ENCODE measurements at regions not wholly inside any gene's neighbourhood (a gene's known extent, or its start where the extent isn't known, plus 50 kb on each side); places are given as distances from the start of the nearest gene placed in this dataset.
"Not testable (repeated sequence)": the region's sequence is repeated elsewhere in the genome, so short reads cannot be mapped to it uniquely, and the experiment has no call there.

DNA sequence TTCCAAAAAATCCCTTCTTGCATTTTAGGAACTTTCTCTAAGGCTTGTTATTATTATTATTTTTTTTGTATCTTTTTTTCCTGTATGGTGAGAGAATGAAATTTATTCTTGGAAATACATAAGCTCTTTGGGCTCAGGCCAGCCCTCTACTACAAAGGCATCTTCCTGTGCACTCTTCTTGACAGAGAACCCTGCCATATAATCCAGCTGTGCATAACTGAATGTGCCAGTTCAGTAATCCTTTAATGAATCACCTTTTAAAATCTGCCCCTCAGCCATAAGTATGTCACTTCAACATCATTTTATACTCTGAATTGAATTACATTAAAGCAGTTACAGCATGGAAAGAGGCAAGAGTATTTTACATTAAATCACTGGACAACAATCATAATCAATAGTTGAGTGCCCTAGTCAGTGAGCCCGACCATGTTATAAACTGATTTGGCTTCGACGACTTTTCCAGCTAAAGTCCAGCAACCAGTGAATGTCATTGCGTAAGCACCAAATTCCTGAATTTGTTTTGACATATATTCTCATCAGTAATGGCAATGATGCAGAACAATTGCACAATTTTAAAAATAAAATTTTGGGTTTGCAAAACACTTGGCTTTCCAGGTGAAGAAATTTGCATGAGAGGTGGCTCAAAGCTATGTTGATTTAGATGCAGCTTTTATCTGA, 59.2 kb upstream of the KCNK2 start (continued):
- TF ChIP-seq, protein P1, sequence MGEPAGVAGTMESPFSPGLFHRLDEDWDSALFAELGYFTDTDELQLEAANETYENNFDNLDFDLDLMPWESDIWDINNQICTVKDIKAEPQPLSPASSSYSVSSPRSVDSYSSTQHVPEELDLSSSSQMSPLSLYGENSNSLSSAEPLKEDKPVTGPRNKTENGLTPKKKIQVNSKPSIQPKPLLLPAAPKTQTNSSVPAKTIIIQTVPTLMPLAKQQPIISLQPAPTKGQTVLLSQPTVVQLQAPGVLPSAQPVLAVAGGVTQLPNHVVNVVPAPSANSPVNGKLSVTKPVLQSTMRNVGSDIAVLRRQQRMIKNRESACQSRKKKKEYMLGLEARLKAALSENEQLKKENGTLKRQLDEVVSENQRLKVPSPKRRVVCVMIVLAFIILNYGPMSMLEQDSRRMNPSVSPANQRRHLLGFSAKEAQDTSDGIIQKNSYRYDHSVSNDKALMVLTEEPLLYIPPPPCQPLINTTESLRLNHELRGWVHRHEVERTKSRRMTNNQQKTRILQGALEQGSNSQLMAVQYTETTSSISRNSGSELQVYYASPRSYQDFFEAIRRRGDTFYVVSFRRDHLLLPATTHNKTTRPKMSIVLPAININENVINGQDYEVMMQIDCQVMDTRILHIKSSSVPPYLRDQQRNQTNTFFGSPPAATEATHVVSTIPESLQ (CRISPR knock-in tag; IDR thresholded peaks at IDR 0.05): no peak
- TF ChIP-seq SMAD4 (CRISPR knock-in tag; IDR thresholded peaks at IDR 0.05): no peak
- TF ChIP-seq NFATC4 (CRISPR knock-in tag; IDR thresholded peaks at IDR 0.05): no peak

- ATAC-seq: no peak
- Mint-ChIP-seq H3K4me1 (peaks cover 2% of the 10 kb centered on the region), H3K36me3 (no peaks in the 10 kb centered on the region), H3K27ac (no peak overlapping the region), H3K9me3 (no peaks in the 10 kb centered on the region), H3K27me3 (ENCODE audit: low read depth) (no peaks in the 10 kb centered on the region), H3K4me3 (no peak overlapping the region)
- TF ChIP-seq, protein P2, sequence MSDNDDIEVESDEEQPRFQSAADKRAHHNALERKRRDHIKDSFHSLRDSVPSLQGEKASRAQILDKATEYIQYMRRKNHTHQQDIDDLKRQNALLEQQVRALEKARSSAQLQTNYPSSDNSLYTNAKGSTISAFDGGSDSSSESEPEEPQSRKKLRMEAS (CRISPR knock-in tag; IDR thresholded peaks at IDR 0.05): no peak
- TF ChIP-seq, protein P3, sequence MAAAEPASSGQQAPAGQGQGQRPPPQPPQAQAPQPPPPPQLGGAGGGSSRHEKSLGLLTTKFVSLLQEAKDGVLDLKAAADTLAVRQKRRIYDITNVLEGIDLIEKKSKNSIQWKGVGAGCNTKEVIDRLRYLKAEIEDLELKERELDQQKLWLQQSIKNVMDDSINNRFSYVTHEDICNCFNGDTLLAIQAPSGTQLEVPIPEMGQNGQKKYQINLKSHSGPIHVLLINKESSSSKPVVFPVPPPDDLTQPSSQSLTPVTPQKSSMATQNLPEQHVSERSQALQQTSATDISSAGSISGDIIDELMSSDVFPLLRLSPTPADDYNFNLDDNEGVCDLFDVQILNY (CRISPR knock-in tag; IDR thresholded peaks at IDR 0.05): no peak
- TF ChIP-seq, protein P4, sequence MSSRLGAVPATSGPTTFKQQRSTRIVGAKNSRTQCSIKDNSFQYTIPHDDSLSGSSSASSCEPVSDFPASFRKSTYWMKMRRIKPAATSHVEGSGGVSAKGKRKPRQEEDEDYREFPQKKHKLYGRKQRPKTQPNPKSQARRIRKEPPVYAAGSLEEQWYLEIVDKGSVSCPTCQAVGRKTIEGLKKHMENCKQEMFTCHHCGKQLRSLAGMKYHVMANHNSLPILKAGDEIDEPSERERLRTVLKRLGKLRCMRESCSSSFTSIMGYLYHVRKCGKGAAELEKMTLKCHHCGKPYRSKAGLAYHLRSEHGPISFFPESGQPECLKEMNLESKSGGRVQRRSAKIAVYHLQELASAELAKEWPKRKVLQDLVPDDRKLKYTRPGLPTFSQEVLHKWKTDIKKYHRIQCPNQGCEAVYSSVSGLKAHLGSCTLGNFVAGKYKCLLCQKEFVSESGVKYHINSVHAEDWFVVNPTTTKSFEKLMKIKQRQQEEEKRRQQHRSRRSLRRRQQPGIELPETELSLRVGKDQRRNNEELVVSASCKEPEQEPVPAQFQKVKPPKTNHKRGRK (CRISPR knock-in tag; IDR thresholded peaks at IDR 0.05; ENCODE audit: borderline replicate concordance): no peak
- no peak for TF ChIP-seq ZNF263 (CRISPR knock-in tag; IDR thresholded peaks at IDR 0.05; ENCODE audit: low read depth)
- no peak for TF ChIP-seq STAT6 (CRISPR knock-in tag; conservative IDR thresholded peaks at IDR 0.05; ENCODE audit: low read depth)
- TF ChIP-seq TCF7 (CRISPR knock-in tag; IDR thresholded peaks at IDR 0.05; ENCODE audit: low read depth): no peak
- TF ChIP-seq SMAD4 (CRISPR knock-in tag; IDR thresholded peaks at IDR 0.05): no peak
- no peak for TF ChIP-seq ZNF423 (CRISPR knock-in tag; IDR thresholded peaks at IDR 0.05)
- TF ChIP-seq ARID4B (CRISPR knock-in tag; IDR thresholded peaks at IDR 0.05; ENCODE audit: borderline replicate concordance): no peak
- TF ChIP-seq ERG (CRISPR knock-in tag; IDR thresholded peaks at IDR 0.05): no peak
- TF ChIP-seq OVOL2 (CRISPR knock-in tag; IDR thresholded peaks at IDR 0.05; ENCODE audit: borderline replicate concordance): no peak
- ChIA-PET POLR2A (no interaction called here), CTCF (no interaction called here)
- no peak for DNase-seq (ENCODE audit: low spot score)
Observed at GRCh38 chr1:215028954-215029353, 53.6 kb upstream of the KCNK2 start.

GRCh38 chr1:215030581-215030980, 52.0 kb upstream of the KCNK2 start:
- H3K9me3 Mint-ChIP-seq; H3K27me3 Mint-ChIP-seq (ENCODE audit: low read depth); CTCF ChIA-PET; H3K27ac Mint-ChIP-seq; POLR2A ChIA-PET; H3K4me1 Mint-ChIP-seq; H3K36me3 Mint-ChIP-seq; H3K4me3 Mint-ChIP-seq; ATAC-seq; DNase-seq (ENCODE audit: low spot score): not testable (repeated sequence)

Measured in WTC11 (cell line).